SK-N-SH (cell line): ENCODE measurements at regions not wholly inside any gene's neighbourhood (a gene's known extent, or its start where the extent isn't known, plus 50 kb on each side); places are given as distances from the start of the nearest gene placed in this dataset.

Source experiments
- CHD2 ChIP-seq: fragments of 150-350 bp; IDR thresholded peaks from 2 replicates; pipeline ENCODE4 v1.6.1; 2018; ENCODE audit warnings: low read length; ENCODE audit not compliant: partially characterized antibody
- EZH2phosphoT487 ChIP-seq: fragments of 200-600 bp; sonication (generic); IDR thresholded peaks from 2 replicates; pipeline ENCODE4 v1.6.1; 2017; ENCODE audit warnings: low read depth, mixed run types, mild to moderate bottlenecking, antibody characterized with exemption, moderate library complexity, borderline replicate concordance
- FOXJ3 ChIP-seq: sonication (generic); formaldehyde crosslinking; IDR thresholded peaks from 2 replicates; pipeline ENCODE4 v1.5.1; 2020; ENCODE audit warnings: mild to moderate bottlenecking, missing genetic modification reagents
- NRF1 ChIP-seq: IDR thresholded peaks from 2 replicates; pipeline ENCODE4 v1.6.1; 2012; ENCODE audit warnings: low read depth, mild to moderate bottlenecking, low read length
- POLR2AphosphoS5 ChIP-seq: IDR thresholded peaks from 2 replicates; pipeline ENCODE4 v1.6.1; 2012; ENCODE audit warnings: low read depth, low read length
- RAD21 ChIP-seq: IDR thresholded peaks from 2 replicates; pipeline ENCODE4 v1.6.1; 2012; ENCODE audit warnings: mild to moderate bottlenecking, low read length
- RCOR1 ChIP-seq: fragments of 150-350 bp; IDR thresholded peaks from 2 replicates; pipeline ENCODE4 v1.6.1; 2017; ENCODE audit warnings: antibody characterized with exemption, low read length
- RXRA ChIP-seq: IDR thresholded peaks from 2 replicates; pipeline ENCODE4 v1.4.0; 2012; ENCODE audit warnings: low read depth, mild to moderate bottlenecking, borderline replicate concordance
- SMC3 ChIP-seq: IDR thresholded peaks from 2 replicates; pipeline ENCODE4 v1.6.1; 2012; ENCODE audit warnings: low read depth, low read length, improper control_type of control experiment
- TAF1 ChIP-seq: IDR thresholded peaks from 2 replicates; pipeline ENCODE4 v1.6.1; 2012; ENCODE audit warnings: low read depth, mild to moderate bottlenecking, low read length, moderate library complexity, borderline replicate concordance
- TF ChIP-seq, protein P1 (sequence below): fragments of 200-600 bp; sonication (generic); IDR thresholded peaks from 2 replicates; pipeline ENCODE4 v1.6.1; 2017; ENCODE audit warnings: antibody characterized with exemption, mild to moderate bottlenecking, moderate library complexity
- TF ChIP-seq, protein P2 (sequence below): fragments of 150-350 bp; IDR thresholded peaks from 2 replicates; pipeline ENCODE4 v1.6.1; 2017; ENCODE audit warnings: antibody characterized with exemption, low read length, low read depth, borderline replicate concordance
- TF ChIP-seq, protein P3 (sequence below): fragments of 150-350 bp; IDR thresholded peaks from 2 replicates; pipeline ENCODE4 v1.6.1; 2016; ENCODE audit warnings: mild to moderate bottlenecking, low read depth, low read length

DNA sequence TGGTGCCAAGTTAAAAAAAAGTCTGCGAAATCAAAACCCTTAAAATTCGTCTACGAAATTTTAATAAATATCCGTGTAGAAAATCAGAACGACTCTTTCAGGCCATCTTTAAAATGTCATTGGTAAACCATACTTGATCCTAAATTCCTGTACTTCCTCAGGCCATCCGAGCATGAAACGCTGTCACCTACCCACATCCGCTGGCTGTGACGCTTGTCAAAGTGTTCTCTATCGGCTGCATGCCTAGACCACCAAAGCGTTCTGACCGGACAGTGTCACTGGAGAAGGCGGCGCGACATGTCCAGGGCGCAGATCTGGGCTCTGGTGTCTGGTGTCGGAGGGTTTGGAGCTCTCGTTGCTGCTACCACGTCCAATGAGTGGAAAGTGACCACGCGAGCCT, 119.0 kb upstream of the CLDN10 start:
- TF ChIP-seq EZH2phosphoT487 (no peak), RCOR1 (no peak), TAF1 (no peak), POLR2AphosphoS5 (no peak), FOXJ3 (CRISPR knock-in tag) (no peak), RAD21 (no peak), CHD2 (no peak), SMC3 (no peak), RXRA (no peak), NRF1 (no peak)
- TF ChIP-seq, protein P1, sequence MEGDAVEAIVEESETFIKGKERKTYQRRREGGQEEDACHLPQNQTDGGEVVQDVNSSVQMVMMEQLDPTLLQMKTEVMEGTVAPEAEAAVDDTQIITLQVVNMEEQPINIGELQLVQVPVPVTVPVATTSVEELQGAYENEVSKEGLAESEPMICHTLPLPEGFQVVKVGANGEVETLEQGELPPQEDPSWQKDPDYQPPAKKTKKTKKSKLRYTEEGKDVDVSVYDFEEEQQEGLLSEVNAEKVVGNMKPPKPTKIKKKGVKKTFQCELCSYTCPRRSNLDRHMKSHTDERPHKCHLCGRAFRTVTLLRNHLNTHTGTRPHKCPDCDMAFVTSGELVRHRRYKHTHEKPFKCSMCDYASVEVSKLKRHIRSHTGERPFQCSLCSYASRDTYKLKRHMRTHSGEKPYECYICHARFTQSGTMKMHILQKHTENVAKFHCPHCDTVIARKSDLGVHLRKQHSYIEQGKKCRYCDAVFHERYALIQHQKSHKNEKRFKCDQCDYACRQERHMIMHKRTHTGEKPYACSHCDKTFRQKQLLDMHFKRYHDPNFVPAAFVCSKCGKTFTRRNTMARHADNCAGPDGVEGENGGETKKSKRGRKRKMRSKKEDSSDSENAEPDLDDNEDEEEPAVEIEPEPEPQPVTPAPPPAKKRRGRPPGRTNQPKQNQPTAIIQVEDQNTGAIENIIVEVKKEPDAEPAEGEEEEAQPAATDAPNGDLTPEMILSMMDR: no peak
- TF ChIP-seq, protein P2, sequence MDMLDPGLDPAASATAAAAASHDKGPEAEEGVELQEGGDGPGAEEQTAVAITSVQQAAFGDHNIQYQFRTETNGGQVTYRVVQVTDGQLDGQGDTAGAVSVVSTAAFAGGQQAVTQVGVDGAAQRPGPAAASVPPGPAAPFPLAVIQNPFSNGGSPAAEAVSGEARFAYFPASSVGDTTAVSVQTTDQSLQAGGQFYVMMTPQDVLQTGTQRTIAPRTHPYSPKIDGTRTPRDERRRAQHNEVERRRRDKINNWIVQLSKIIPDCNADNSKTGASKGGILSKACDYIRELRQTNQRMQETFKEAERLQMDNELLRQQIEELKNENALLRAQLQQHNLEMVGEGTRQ: no peak
- TF ChIP-seq, protein P3, sequence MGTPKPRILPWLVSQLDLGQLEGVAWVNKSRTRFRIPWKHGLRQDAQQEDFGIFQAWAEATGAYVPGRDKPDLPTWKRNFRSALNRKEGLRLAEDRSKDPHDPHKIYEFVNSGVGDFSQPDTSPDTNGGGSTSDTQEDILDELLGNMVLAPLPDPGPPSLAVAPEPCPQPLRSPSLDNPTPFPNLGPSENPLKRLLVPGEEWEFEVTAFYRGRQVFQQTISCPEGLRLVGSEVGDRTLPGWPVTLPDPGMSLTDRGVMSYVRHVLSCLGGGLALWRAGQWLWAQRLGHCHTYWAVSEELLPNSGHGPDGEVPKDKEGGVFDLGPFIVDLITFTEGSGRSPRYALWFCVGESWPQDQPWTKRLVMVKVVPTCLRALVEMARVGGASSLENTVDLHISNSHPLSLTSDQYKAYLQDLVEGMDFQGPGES: no peak
